HG02885 (cell line): ENCODE measurements at regions not wholly inside any gene's neighbourhood (a gene's known extent, or its start where the extent isn't known, plus 50 kb on each side); places are given as distances from the start of the nearest gene placed in this dataset.
A peak's percentile ranks its signal among the peaks of the same experiment; 100 is the strongest.

ENCODE experiments used
- ATAC-seq: cut with Tn5 transposase; IDR thresholded peaks from one replicate; pipeline ENCODE4 v1.9.1; 2021; ENCODE audit warnings: mild to moderate bottlenecking; ENCODE audit not compliant: unreplicated experiment, poor library complexity

DNA sequence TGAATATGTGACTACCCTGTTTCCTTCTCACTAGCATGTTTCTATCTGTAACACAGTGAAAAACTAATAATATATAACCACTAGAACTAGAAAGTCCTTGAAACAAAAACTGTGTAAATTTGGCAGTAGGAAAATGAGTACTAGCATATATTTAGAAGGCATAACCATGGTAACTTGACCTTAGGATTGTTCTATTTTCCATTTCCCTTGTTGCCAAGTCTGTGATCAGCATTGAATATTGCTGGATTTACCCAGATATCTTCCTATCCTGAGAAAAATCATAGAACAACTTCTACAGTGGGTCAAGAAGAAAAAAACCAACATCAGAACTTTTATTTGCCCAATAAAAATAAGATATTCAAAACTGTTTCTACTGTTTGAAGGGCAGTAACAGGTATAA is 563.9 kb upstream of the NRXN1 start:
- no peak for ATAC-seq

DNA sequence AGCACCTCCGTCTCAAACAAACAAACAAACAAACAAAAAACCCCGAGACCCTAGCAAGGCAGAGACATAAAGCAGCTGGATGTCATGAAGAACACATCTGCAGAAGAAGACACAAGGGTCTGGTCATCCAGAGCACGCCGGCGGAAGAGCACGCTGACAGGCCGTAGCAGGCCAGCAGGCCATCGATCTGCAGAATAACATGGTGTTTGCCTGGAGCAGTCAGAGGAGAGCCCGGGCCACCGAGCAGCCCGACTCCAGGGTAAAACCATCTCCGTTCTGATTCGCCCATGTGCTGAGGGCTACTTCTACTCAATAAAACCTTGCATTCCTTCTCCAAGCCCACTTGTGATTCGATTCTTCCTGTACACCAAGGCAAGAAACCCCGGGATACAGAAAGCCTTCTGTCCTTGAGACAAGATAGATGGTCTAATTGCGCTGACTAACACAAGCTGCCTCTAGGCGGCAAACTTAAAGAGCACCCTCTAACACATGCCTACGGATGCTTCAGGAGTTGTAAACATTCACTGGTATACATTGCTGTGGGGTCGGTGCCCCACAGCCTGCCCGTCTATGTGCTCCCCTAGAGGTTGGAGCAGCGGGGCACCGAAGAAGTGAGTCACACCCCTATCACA is 549.8 kb upstream of the NRXN1 start:
- ATAC-seq: no peak

DNA sequence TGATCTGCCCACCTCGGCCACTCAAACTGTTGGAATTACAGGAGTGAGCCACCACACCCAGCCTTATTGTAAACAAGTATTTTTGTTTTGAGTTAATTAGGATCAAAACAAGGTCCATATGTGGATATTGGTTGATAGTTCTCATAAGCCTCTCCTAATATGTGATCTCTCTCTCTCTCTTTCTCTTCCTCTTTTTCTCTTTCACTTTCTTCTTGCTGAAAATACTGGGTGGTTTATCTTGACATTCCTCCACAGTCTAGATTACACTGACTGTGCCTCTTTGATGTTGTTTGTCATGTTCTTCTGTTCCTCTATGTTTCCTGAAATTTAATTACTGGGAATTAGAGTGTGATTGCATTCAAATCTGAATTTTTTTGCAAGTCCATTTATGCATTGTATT is 547.5 kb upstream of the NRXN1 start:
- no peak for ATAC-seq

DNA sequence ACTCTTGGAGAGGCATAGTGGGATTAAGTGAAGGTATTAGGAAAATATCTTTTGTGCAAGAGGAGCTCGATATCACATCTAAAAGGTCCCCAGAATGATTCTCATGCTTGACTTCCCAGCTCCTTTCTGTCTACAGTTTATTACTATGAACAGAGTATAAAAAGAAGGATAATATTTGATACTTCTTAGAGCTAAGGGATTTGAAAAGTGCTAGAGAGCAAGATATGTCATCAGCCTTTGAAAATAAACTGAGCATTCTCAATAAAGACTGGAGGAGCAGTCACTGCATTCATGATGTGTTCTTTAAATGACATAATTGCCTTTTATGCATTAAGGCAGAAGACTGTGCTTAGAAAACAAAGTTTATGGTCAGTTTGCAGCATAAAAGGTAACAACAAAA is 543.2 kb upstream of the NRXN1 start:
- no peak for ATAC-seq

DNA sequence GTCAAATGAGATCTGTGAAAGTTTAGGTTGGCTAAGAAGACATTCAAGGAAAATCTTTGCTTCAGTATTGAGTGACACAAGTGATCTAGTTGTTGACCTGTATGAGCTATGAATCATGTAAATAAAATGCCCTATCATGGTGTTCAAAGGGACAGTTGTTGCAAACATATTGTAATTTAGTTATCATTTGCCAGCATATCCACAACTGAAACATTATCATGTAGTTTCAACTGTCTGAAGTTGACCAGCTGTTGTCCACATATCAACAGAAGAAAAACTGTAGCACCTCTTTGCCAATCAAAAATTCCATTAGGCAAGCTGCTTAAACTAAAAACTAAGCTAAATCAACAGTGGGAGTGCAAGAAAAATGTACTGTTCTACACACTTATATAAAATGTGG is 527.1 kb upstream of the NRXN1 start:
- no peak for ATAC-seq

DNA sequence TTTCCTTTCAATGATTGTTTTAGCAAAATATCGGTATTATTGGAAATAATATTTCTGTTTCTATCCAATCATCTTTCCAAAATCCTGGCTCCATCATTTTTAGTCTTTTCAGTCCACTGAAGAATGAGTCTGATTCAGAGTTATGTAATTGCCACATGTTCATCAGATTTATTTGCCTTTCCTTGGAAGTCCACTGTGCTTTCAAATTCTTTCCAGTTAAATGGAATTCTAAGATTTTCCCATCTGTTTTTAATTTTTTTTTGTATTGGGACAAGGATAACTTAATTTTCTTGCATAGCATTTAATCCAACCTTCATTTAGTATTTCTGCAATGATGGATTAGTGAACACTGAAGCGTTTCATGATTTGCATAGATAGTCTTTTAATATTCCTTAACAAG is 521.5 kb upstream of the NRXN1 start:
- no peak for ATAC-seq

DNA sequence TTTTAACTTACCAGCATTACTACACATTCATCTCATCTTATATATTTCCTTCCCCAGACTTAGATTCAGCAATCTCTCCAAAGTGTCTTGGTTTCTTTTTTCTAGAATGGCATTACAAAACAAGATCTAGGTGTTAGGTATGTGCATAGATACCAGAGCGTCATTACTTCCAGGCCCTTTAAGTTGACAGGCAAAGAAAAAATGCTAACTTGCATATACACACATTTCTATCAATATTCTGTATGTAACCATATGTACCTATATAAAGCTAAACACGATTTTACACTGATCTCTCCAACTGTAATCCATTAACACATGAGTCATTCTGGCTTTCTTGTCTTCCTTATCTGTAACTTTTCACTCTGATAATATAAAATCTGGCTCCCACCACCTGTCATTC is 503.8 kb upstream of the NRXN1 start:
- no peak for ATAC-seq

DNA sequence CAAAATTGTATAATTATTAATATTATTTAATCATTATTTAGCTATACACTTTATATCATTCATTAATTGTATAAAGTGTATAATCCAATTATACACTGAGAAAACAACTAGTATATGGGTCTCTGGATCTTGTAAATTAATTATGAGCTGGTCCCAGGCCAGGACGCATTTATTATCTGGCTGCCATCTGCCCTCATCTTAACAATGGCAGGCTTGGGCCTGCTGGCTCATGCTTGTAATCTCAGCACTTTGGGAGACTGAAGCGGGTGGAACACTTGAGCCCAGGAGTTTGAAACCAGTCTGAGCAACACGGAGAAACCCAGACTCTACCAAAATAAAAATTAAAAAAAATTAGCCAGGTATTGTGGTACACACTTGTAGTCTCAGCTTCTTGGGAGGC is 502.2 kb upstream of the NRXN1 start:
- ATAC-seq: no peak

DNA sequence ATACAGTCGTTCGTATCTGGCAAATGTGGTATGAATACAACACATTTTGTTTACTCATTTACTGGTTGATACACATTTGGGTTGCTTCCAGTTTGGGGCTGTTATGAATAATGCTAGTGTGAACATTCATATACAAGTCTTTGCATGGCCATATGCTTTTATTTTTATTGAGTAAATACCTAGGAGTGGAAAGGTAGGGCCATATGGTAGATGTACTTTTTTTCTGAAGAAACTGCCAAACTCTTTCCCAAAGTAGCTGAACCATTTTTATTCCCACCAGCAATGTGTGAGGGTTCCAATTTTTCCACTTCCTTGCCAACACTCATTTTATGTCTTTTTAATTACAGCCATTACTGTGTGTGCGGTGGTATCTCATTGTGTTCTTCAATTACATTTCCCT is 496.2 kb upstream of the NRXN1 start:
- no peak for ATAC-seq

DNA sequence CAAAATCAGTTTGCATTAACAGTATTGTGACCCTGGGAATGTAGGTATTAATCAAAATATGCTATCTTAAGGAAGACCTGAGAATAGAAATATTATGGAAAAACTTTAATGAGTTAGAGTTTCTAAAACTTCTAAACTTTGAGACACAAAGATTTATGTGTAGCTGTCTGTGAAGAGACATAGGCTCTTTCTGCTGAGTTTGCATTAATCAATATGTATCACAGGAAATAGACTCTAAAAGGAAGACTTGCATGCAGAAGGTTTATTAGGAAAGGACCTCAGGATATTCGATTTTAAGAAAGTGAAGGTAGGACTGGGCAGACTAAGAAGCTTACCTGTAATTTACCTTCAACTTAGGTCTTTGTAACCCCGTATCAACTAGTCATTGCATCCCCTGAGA is 494.8 kb upstream of the NRXN1 start:
- no peak for ATAC-seq

DNA sequence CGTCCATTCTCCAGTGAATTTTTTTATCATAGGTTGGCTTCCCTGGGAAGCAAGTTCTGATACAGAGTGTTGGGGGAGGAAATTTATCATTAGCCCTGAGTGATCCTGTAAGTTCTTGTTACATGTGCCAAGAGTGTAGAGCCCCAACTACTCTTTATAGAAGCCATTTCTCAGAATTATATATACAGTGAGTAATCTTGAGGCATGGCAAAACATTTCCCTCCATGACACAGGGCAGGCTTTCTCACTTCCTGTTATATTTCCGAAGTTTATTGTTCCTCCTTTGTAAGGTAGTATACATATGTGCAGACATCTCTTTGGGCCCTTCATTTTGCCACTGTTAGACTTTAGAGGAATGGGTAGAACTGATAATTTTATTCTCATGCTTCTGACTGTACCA is 484.7 kb upstream of the NRXN1 start:
- no peak for ATAC-seq

DNA sequence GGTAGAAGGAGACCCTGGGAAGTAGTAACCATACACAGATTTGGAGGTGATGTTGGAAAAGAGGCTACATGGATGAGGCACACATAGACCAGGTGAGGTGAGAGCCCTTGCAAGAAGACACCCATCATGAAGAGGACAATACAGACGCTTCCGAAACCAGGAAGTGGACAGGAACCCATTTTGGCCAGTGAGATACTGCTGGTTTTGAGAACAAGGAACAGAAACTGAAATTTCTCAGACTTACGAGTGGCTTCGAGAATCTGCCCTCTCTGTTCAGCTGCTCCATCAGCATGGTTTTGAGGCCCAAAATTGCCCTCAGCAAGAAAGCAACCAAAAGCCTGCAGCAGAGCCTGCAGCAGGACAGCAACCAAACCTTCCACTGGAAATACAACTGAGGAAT is 479.1 kb upstream of the NRXN1 start:
- ATAC-seq: peak; percentile 94

DNA sequence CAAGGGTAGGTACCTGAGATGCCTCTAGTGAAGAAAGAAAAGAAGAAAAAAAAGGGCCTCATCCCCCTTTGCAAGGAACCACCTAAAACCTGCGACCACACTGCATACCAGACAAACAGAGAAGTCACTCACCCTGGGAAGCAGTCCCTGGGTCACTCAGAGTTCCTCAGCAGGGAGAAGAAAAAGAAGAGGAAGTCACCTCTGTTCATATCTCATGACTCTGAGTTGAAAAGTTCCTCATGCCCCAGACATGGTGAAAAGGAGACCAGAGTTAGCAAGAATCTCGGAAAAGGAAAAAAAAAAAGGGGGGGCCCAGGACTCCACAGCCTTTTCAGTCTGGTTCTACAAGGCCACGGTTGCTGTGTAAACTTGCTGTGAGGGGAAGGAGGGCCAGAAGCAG is 478.4 kb upstream of the NRXN1 start:
- ATAC-seq: no peak

DNA sequence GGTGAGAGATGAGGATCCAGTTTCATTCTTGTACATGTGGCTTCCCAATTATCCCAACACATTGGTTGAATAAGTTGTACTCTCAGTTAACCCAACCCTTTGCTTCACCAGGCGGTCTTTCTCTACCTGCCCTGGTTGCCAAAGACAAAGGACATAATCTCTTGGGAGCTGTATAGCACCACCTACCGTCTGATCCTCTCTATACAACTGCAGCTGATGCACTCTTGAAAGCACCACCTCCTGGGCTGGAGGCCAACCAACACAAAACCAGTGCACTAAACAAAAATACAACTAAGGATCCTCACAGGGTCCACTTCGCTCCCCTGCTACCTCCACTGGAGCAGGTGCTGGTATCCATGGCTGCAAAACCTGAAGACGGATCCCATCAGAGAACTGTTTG is 473.6 kb upstream of the NRXN1 start:
- no peak for ATAC-seq

DNA sequence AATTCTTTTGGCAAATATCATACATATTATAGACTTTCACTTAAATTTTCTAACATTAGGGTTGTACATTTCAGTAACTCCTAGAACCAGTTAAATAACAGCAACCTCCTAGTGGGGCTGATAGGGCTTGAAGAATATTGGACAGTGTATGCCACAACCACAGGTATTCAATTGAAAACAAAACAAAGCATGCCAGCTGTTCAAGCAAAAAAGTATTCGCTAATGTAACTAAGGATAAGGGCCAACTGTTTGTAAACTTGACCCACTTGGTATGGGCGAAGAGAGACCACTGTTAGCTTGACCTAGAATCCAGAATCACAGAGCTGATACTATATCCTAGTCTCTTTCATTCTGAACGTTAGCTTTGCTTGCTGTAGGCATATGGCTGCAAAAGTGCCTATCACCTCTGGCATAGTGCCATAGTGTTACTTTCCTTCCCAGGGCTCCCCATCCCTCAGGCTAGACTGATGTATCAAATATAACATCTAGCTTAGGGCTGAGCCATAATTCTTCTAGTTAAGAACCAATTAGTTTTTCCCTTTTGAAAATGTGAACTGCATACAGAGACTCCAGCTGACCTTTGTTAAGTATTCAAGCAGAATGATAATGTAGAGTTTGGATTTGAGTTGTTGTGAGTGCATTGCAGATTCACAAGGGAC is 458.8 kb upstream of the NRXN1 start:
- no peak for ATAC-seq

DNA sequence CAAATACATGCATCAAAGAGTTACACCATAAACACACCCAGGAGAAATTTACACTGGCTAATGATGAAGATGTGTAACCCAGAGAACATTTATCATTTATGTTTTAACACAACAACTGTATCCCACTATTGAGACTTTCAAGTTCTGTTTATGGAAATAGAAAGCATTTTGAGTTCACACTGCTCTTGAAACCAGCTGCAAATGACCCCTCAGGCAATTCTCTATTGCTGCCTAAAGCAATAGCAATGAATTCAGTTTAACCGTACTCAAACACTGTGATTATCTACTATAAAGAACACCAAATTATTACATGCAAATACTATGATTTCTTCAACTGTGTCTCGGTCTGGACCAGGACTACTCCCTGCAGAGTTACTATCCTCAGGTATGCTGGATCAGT is 452.7 kb upstream of the NRXN1 start:
- ATAC-seq: no peak

DNA sequence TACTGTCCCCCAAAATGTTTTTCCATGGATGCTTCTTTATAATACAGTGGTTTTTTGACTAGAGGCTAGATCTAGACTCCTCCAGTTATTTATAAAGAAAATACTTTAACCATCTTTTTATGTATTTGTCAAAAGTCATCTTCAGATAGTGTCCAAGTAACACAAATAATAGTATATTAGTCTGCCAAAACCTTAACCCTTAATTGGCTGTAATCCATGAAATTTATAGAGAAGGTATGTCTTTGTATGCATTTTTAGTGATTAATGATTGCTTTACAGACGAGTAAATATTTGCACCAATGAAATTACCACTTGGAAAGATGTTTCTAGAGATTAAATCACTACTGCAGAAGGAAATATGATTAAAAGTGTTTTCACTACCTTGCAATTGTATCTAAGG is 451.8 kb upstream of the NRXN1 start:
- ATAC-seq: no peak

DNA sequence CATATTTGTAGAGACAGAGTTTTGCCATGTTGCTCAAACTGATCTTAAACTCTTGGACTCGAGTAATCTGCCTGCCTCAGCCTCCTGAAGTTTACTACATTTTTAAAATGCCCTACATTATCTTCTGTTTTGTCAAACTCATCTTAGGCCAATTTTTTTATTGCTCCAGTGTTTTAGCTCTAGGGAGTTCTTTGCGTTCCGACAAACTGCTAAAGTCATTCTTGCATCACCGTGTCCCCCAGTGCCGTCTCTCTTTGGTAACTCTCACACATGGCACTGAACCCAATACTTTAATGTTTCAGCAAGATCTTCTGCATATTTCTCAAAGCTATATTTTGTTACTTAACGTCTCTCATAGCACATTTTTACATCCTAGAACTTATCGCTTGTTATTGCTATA is 440.9 kb upstream of the NRXN1 start:
- ATAC-seq: no peak

DNA sequence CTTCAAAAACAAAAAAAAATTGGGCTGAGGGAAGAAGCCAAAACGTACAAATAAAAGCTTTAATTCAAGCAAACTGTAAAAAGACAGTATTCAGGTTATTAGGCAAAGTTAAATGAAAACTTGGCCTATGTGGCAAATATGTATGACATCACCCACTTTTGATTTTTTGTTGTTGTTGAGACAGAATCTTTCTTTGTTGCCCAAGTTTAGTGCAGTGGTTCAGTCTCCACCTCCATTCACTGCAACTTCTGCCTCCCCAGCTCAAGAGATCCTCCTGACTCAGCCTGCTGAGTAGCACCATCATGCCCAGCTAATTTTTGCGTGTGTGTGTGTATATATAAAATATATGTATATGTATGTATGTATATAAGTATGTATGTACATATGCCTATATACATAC is 440.4 kb upstream of the NRXN1 start:
- no peak for ATAC-seq

DNA sequence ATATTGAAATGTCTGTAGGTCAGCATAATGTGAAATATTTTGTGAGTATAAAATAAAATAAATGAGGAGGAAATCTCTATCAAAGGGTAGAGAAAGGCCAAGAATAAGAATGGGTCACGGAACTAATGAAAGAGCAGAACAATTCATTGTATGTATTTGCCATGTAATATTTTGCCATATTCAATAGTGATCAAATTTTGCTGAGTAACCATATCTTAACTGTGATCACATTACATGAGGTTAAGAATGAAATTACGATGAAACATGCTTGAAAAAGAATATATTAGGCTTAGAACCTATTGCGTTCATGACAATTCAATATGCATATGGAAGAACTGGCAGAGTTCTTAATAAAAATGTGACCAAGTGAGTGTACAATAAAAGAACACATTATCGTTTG is 437.2 kb upstream of the NRXN1 start:
- no peak for ATAC-seq

DNA sequence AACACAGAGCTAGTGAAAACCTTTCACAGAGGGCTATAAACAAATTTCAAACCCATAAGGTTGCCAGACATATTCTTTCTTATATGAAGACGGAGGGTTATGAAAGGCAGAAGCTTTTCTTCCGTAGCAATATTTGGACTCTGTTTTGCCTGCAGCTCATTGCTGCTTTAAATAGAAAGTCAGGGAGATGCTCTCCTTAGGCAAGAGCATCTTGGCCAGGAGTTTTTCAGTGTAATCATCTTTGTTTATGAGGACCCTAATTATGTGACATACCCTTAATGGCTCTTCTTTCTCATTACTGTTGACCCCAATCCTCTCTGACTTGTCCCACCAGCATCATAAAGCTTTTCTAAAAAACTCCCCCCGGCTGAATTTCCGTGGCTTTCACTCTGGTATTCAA is 433.4 kb upstream of the NRXN1 start:
- ATAC-seq: no peak

DNA sequence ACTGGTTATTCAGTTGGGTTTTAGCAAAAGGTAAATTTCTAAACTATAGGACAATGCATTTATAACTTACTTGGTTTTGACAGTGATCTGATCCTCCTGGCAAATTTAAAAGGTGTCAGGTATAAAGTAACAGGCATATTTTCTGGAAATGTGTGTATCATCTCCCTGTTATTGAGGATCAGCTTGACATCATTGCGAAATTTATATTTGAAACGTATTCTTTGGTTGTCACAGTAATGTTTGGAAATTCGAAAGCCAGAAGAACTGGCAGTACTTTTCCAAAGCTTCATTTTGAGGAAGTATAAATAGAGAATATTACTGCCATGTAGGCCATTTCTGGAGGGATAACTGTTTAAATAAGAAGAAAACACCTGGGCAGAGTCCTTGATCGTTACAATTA is 422.2 kb upstream of the NRXN1 start:
- ATAC-seq: no peak

DNA sequence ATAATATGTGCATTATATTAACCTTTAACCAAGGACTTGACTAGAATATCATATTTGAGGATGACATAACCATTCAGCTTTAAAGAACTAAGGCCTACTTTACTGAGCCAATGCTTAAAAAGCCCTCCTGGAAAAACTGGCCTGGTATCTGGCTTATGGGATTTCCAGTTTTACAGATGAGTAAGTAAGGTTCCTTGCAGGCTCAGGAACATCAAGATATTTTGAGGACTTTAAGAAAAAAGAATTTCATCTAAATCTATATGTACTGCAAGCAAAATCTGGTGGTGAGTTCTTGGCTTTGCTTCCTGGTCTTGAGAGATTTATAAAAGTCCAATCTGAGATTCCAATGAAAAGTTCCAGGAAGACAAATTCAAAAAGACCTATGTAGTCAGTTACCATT is 417.0 kb upstream of the NRXN1 start:
- ATAC-seq: no peak
